GM23338 (cell line): ENCODE measurements at regions not wholly inside any gene's neighbourhood (a gene's known extent, or its start where the extent isn't known, plus 50 kb on each side); places are given as distances from the start of the nearest gene placed in this dataset.

Source experiments
- ATAC-seq: fragments of 200-7000 bp; cut with Tn5 transposase; 3 replicates; pipeline ENCODE4 v1.9.1; 2020
- DNase-seq: peaks from one replicate; pipeline ENCODE4 v3.0.0-alpha.2; 2015; ENCODE audit warnings: low spot score
- H2AFZ ChIP-seq: fragments of 200-600 bp; sonication (generic); 2 replicates; pipeline ENCODE4 v1.8.0; 2016; ENCODE audit warnings: antibody characterized with exemption, mild to moderate bottlenecking, moderate library complexity
- H3F3A ChIP-seq: fragments of 200-600 bp; sonication (generic); replicated peaks from 2 replicates; pipeline ENCODE4 v1.8.0; 2017; ENCODE audit warnings: antibody characterized with exemption, mixed run types, low read depth
- H3K27ac ChIP-seq: fragments of 200-600 bp; sonication (generic); 2 replicates; pipeline ENCODE4 v1.6.1; 2016; ENCODE audit warnings: low read depth
- H3K27me3 ChIP-seq: fragments of 200-600 bp; sonication (generic); 2 replicates; pipeline ENCODE4 v1.8.0; 2016; ENCODE audit warnings: mild to moderate bottlenecking, mixed run types, moderate library complexity; ENCODE audit not compliant: insufficient read depth
- H3K36me3 ChIP-seq: fragments of 200-600 bp; sonication (generic); 2 replicates; pipeline ENCODE4 v1.8.0; 2016; ENCODE audit warnings: mild to moderate bottlenecking; ENCODE audit not compliant: insufficient read depth
- H3K4me1 ChIP-seq: fragments of 200-600 bp; sonication (generic); 2 replicates; pipeline ENCODE4 v1.8.0; 2016; ENCODE audit warnings: mild to moderate bottlenecking, moderate library complexity; ENCODE audit not compliant: insufficient read depth
- H3K4me2 ChIP-seq: fragments of 200-600 bp; sonication (generic); 2 replicates; pipeline ENCODE4 v1.7.1; 2017; ENCODE audit warnings: mixed run types
- H3K4me3 ChIP-seq: fragments of 200-600 bp; sonication (generic); 2 replicates; pipeline ENCODE4 v1.6.1; 2016; ENCODE audit warnings: mixed run types
- H3K79me2 ChIP-seq: fragments of 200-600 bp; sonication (generic); replicated peaks from 2 replicates; pipeline ENCODE4 v1.8.0; 2017; ENCODE audit warnings: mild to moderate bottlenecking; ENCODE audit not compliant: insufficient read depth
- H3K9me2 ChIP-seq: fragments of 200-600 bp; sonication (generic); 2 replicates; pipeline ENCODE4 v1.8.0; 2017; ENCODE audit not compliant: insufficient read depth
- H4K20me1 ChIP-seq: fragments of 200-600 bp; sonication (generic); replicated peaks from 2 replicates; pipeline ENCODE4 v1.8.0; 2017; ENCODE audit warnings: mild to moderate bottlenecking; ENCODE audit not compliant: insufficient read depth
- H3K27ac Mint-ChIP-seq: 2 replicates; pipeline ENCODE4 v1.8.0; 2020; ENCODE audit warnings: inconsistent platforms, mild to moderate bottlenecking, moderate library complexity, mixed read lengths
- H3K27me3 Mint-ChIP-seq: 3 replicates; pipeline ENCODE4 v1.8.0; 2022; ENCODE audit warnings: low read depth, mild to moderate bottlenecking, moderate library complexity, mixed read lengths, inconsistent platforms; ENCODE audit not compliant: insufficient read depth, poor library complexity
- H3K36me3 Mint-ChIP-seq: 3 replicates; pipeline ENCODE4 v1.8.0; 2021; ENCODE audit warnings: low read depth, mild to moderate bottlenecking, inconsistent platforms, moderate library complexity, mixed read lengths
- H3K4me1 Mint-ChIP-seq: 3 replicates; pipeline ENCODE4 v1.8.0; 2020; ENCODE audit warnings: mild to moderate bottlenecking, inconsistent platforms, mixed read lengths
- H3K4me3 Mint-ChIP-seq: 3 replicates; pipeline ENCODE4 v1.8.0; 2021; ENCODE audit warnings: moderate library complexity, mild to moderate bottlenecking, inconsistent platforms, mixed read lengths
- H3K9me3 Mint-ChIP-seq: 3 replicates; pipeline ENCODE4 v1.8.0; 2020; ENCODE audit warnings: moderate library complexity, mild to moderate bottlenecking, inconsistent platforms, mixed read lengths
- CREB1 ChIP-seq: fragments of 250-450 bp; sonication (Bioruptor Pico); IDR thresholded peaks from 2 replicates; pipeline ENCODE4 v1.5.0; 2020; ENCODE audit warnings: low read depth, mild to moderate bottlenecking, moderate library complexity
- CTCF ChIP-seq, 2 experiments: fragments of 200-600 bp in 1 of 2; sonication (generic) in 1 of 2; conservative IDR thresholded peaks; 2 replicates each; pipeline versions ENCODE4 v1.5.1 to v1.6.1; 2016 to 2017; ENCODE audit warnings: antibody characterized with exemption in 2 of 2, low read depth in 2 of 2, mild to moderate bottlenecking in 2 of 2, moderate library complexity in 1 of 2
- ETS1 ChIP-seq: IDR thresholded peaks from 2 replicates; pipeline ENCODE4 v1.6.1; 2016; ENCODE audit warnings: antibody characterized with exemption
- EZH2 ChIP-seq: fragments of 200-600 bp; sonication (generic); IDR thresholded peaks from one replicate; pipeline ENCODE4 v1.8.0; 2017; ENCODE audit warnings: antibody characterized with exemption, mild to moderate bottlenecking, low read depth; ENCODE audit not compliant: unreplicated experiment
- EZH2phosphoT487 ChIP-seq: fragments of 200-600 bp; sonication (generic); IDR thresholded peaks from one replicate; pipeline ENCODE4 v1.8.1; 2018; ENCODE audit warnings: antibody characterized with exemption; ENCODE audit not compliant: unreplicated experiment
- JUNB ChIP-seq: IDR thresholded peaks from one replicate; pipeline ENCODE4 v1.6.1; 2016; ENCODE audit warnings: antibody characterized with exemption; ENCODE audit not compliant: unreplicated experiment
- NANOG ChIP-seq: IDR thresholded peaks from 2 replicates; pipeline ENCODE4 v1.6.1; 2016; ENCODE audit warnings: antibody characterized with exemption, borderline replicate concordance
- POLR2AphosphoS5 ChIP-seq: IDR thresholded peaks from 2 replicates; pipeline ENCODE4 v1.6.1; 2016; ENCODE audit warnings: antibody characterized with exemption, low read depth
- REST ChIP-seq: IDR thresholded peaks from one replicate; pipeline ENCODE4 v1.6.1; 2018; ENCODE audit warnings: antibody characterized with exemption; ENCODE audit not compliant: unreplicated experiment
- STAT1 ChIP-seq: IDR thresholded peaks from one replicate; pipeline ENCODE4 v1.6.1; 2016; ENCODE audit warnings: antibody characterized with exemption; ENCODE audit not compliant: unreplicated experiment
- ZNF114 ChIP-seq: fragments of 250-450 bp; sonication (Bioruptor Pico); IDR thresholded peaks from 2 replicates; pipeline ENCODE4 v1.5.0; 2020; ENCODE audit warnings: mild to moderate bottlenecking, moderate library complexity
- ZNF331 ChIP-seq: fragments of 250-450 bp; sonication (Bioruptor Pico); IDR thresholded peaks from 2 replicates; pipeline ENCODE4 v1.5.0; 2020; ENCODE audit warnings: low read depth, mild to moderate bottlenecking, moderate library complexity
- ZNF462 ChIP-seq: fragments of 250-450 bp; sonication (Bioruptor Pico); IDR thresholded peaks from 2 replicates; pipeline ENCODE4 v1.5.0; 2020; ENCODE audit warnings: mild to moderate bottlenecking, moderate library complexity

GRCh38 chr7:24178811-24179570 is 105.0 kb upstream of the NPY start:
- ATAC-seq (no peak), DNase-seq (no peak)
- no peaks in the 10 kb centered on the region for H3K36me3 Mint-ChIP-seq
- no peaks in the 10 kb centered on the region for H3K9me3 Mint-ChIP-seq
- Histone ChIP-seq H3K4me2 (no peak overlapping the region), H2AFZ (no peak overlapping the region), H3K27ac (no peak overlapping the region), H3K4me1 (no peaks in the 10 kb centered on the region), H3K79me2 (no peaks in the 10 kb centered on the region), H3K9me2 (no peaks in the 10 kb centered on the region), H3K4me3 (no peak overlapping the region), H4K20me1 (no peaks in the 10 kb centered on the region), H3F3A (no peaks in the 10 kb centered on the region), H3K36me3 (no peaks in the 10 kb centered on the region), H3K27me3 (no peaks in the 10 kb centered on the region)
- no peaks in the 10 kb centered on the region for H3K27me3 Mint-ChIP-seq
- no peak overlapping the region for H3K4me3 Mint-ChIP-seq
- H3K27ac Mint-ChIP-seq = no peak overlapping the region
- H3K4me1 Mint-ChIP-seq = peaks cover 5% of the 10 kb centered on the region; the same call in 2 of the 3 replicates
- no peak for TF ChIP-seq STAT1
- no peak for TF ChIP-seq REST
- TF ChIP-seq ZNF462 (CRISPR knock-in tag) = no peak
- TF ChIP-seq NANOG = no peak
- TF ChIP-seq EZH2phosphoT487 = no peak
- no peak for TF ChIP-seq ZNF114 (CRISPR knock-in tag)
- TF ChIP-seq CTCF (conservative IDR thresholded peaks at IDR 0.05; ENCODE audit: low read depth in 2 of 2) = no peak
- TF ChIP-seq EZH2 = no peak
- no peak for TF ChIP-seq ZNF331
- TF ChIP-seq JUNB = no peak
- no peak for TF ChIP-seq CREB1
- no peak for TF ChIP-seq POLR2AphosphoS5
- no peak for TF ChIP-seq ETS1
